ENCODE measurements at regions not wholly inside any gene's neighbourhood (a gene's known extent, or its start where the extent isn't known, plus 50 kb on each side); places are given as distances from the start of the nearest gene placed in this dataset.
"Not testable (repeated sequence)": the region's sequence is repeated elsewhere in the genome, so short reads cannot be mapped to it uniquely, and the experiment has no call there.

GRCh38 chr7:9391221-9391620, 957.8 kb downstream of the NXPH1 start:
- H3K36me3 ChIP-seq (ENCODE audit: low read length), result no peaks in the 10 kb centered on the region
- TF ChIP-seq CTCF (IDR thresholded peaks at IDR 0.05; ENCODE audit: insufficient read depth, low read length, poor library complexity, severe bottlenecking) (no peak), EZH2phosphoT487 (conservative IDR thresholded peaks at IDR 0.05; ENCODE audit: low read length) (no peak)
- H3K4me3 ChIP-seq (ENCODE audit: insufficient read depth, low read length, poor library complexity, severe bottlenecking), result no peak overlapping the region
- no peaks in the 10 kb centered on the region for H3K79me2 ChIP-seq (ENCODE audit: insufficient read depth, low read length)
- no peak overlapping the region for H2AFZ ChIP-seq (ENCODE audit: low read depth, low read length, severe bottlenecking)
- no peak overlapping the region for H3K4me2 ChIP-seq (ENCODE audit: low read depth, low read length, poor library complexity, severe bottlenecking)
- H3K27me3 ChIP-seq (ENCODE audit: low read length), result no peaks in the 10 kb centered on the region
- no peak overlapping the region for H3K9ac ChIP-seq (ENCODE audit: low read length)
- no peak overlapping the region for H3K27ac ChIP-seq (ENCODE audit: low read depth, low read length)
- no peaks in the 10 kb centered on the region for H3K9me2 ChIP-seq (replicated peaks; ENCODE audit: insufficient read depth, low read length)
- H4K20me1 ChIP-seq (ENCODE audit: low read depth, low read length), result no peaks in the 10 kb centered on the region
- peaks cover 3% of the 10 kb centered on the region; the same call in 1 of the 2 replicates for H3K9me3 ChIP-seq (ENCODE audit: insufficient read depth, low read length)
- H3F3A ChIP-seq (ENCODE audit: insufficient read depth), result no peaks in the 10 kb centered on the region

- Histone ChIP-seq H2AFZ (ENCODE audit: low read depth, low read length, severe bottlenecking) (no peak overlapping the region), H3K27me3 (ENCODE audit: low read length) (no peaks in the 10 kb centered on the region), H3K4me2 (ENCODE audit: low read depth, low read length, poor library complexity, severe bottlenecking) (no peak overlapping the region), H4K20me1 (ENCODE audit: low read depth, low read length) (no peaks in the 10 kb centered on the region), H3K9ac (ENCODE audit: low read length) (no peak overlapping the region), H3K27ac (ENCODE audit: low read depth, low read length) (no peak overlapping the region), H3K36me3 (ENCODE audit: low read length) (no peaks in the 10 kb centered on the region), H3K9me3 (ENCODE audit: insufficient read depth, low read length) (peaks cover 3% of the 10 kb centered on the region; the same call in 1 of the 2 replicates), H3K79me2 (ENCODE audit: insufficient read depth, low read length) (no peaks in the 10 kb centered on the region), H3K9me2 (replicated peaks; ENCODE audit: insufficient read depth, low read length) (no peaks in the 10 kb centered on the region), H3K4me3 (ENCODE audit: insufficient read depth, low read length, poor library complexity, severe bottlenecking) (no peak overlapping the region), H3F3A (ENCODE audit: insufficient read depth) (no peaks in the 10 kb centered on the region)
- no peak for TF ChIP-seq EZH2phosphoT487 (conservative IDR thresholded peaks at IDR 0.05; ENCODE audit: low read length)
- TF ChIP-seq CTCF (IDR thresholded peaks at IDR 0.05; ENCODE audit: insufficient read depth, low read length, poor library complexity, severe bottlenecking), result no peak
Measured at GRCh38 chr7:9391984-9392383, 958.6 kb downstream of the NXPH1 start.

GRCh38 chr7:9404386-9404785, 971.0 kb downstream of the NXPH1 start:
- not testable (repeated sequence) for H2AFZ ChIP-seq (ENCODE audit: low read depth, low read length, severe bottlenecking); H4K20me1 ChIP-seq (ENCODE audit: low read depth, low read length); H3K36me3 ChIP-seq (ENCODE audit: low read length); H3K9me3 ChIP-seq (ENCODE audit: insufficient read depth, low read length); H3K27ac ChIP-seq (ENCODE audit: low read depth, low read length); H3K9me2 ChIP-seq (replicated peaks; ENCODE audit: insufficient read depth, low read length); H3K27me3 ChIP-seq (ENCODE audit: low read length); H3F3A ChIP-seq (ENCODE audit: insufficient read depth); H3K4me2 ChIP-seq (ENCODE audit: low read depth, low read length, poor library complexity, severe bottlenecking); H3K4me3 ChIP-seq (ENCODE audit: insufficient read depth, low read length, poor library complexity, severe bottlenecking); H3K79me2 ChIP-seq (ENCODE audit: insufficient read depth, low read length); H3K9ac ChIP-seq (ENCODE audit: low read length)

GRCh38 chr7:9407816-9408215, 974.4 kb downstream of the NXPH1 start:
- no peak overlapping the region for H3K9ac ChIP-seq (ENCODE audit: low read length)
- H3K36me3 ChIP-seq (ENCODE audit: low read length), result no peaks in the 10 kb centered on the region

More at GRCh38 chr7:9407816-9408215, 974.4 kb downstream of the NXPH1 start:
- Histone ChIP-seq H3K27ac (ENCODE audit: low read depth, low read length) (no peak overlapping the region), H3K9me3 (ENCODE audit: insufficient read depth, low read length) (no peaks in the 10 kb centered on the region), H2AFZ (ENCODE audit: low read depth, low read length, severe bottlenecking) (no peak overlapping the region), H4K20me1 (ENCODE audit: low read depth, low read length) (no peaks in the 10 kb centered on the region), H3K79me2 (ENCODE audit: insufficient read depth, low read length) (no peaks in the 10 kb centered on the region), H3F3A (ENCODE audit: insufficient read depth) (no peaks in the 10 kb centered on the region), H3K4me2 (ENCODE audit: low read depth, low read length, poor library complexity, severe bottlenecking) (no peak overlapping the region), H3K9me2 (replicated peaks; ENCODE audit: insufficient read depth, low read length) (no peaks in the 10 kb centered on the region; the same call in 1 of the 2 replicates), H3K27me3 (ENCODE audit: low read length) (no peaks in the 10 kb centered on the region), H3K4me3 (ENCODE audit: insufficient read depth, low read length, poor library complexity, severe bottlenecking) (no peak overlapping the region)
- TF ChIP-seq CTCF (IDR thresholded peaks at IDR 0.05; ENCODE audit: insufficient read depth, low read length, poor library complexity, severe bottlenecking) (no peak), EZH2phosphoT487 (conservative IDR thresholded peaks at IDR 0.05; ENCODE audit: low read length) (no peak)
